Panc1 (cell line): ENCODE measurements at regions not wholly inside any gene's neighbourhood (a gene's known extent, or its start where the extent isn't known, plus 50 kb on each side); places are given as distances from the start of the nearest gene placed in this dataset.

ENCODE experiments used
- POLR2AphosphoS5 ChIP-seq: IDR thresholded peaks from 2 replicates; pipeline ENCODE4 v1.6.1; 2012; ENCODE audit warnings: mild to moderate bottlenecking, low read depth, low read length, moderate library complexity
- SIN3A ChIP-seq: IDR thresholded peaks from 2 replicates; pipeline ENCODE4 v1.6.1; 2012; ENCODE audit warnings: low read depth, mild to moderate bottlenecking, low read length, moderate library complexity, borderline replicate concordance; ENCODE audit not compliant: insufficient read depth
- TF ChIP-seq, protein P1 (sequence below): fragments of 450-650 bp; IDR thresholded peaks from 2 replicates; pipeline ENCODE4 v1.5.1; 2017; ENCODE audit warnings: mild to moderate bottlenecking

DNA sequence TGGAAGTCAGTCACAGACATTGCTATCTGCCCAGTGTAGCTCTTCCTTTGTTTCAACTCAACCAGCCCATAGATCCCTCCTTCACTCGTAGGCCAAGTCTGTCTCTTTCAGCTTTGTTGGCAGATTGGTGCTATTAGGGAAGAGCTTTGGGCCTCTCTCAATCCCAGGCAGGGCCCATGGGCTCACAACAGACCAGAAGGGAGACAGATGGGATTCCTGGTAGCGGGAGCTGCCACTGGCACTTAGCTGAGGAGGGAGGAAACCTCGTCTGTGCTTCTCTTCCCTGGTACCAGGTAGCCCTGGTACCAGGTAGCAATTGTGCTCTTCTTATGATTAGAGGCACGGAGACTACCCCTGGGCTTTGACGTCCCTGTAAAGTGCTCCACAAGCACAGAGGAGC is 592.0 kb downstream of the TYW1 start:
- TF ChIP-seq, protein P1, sequence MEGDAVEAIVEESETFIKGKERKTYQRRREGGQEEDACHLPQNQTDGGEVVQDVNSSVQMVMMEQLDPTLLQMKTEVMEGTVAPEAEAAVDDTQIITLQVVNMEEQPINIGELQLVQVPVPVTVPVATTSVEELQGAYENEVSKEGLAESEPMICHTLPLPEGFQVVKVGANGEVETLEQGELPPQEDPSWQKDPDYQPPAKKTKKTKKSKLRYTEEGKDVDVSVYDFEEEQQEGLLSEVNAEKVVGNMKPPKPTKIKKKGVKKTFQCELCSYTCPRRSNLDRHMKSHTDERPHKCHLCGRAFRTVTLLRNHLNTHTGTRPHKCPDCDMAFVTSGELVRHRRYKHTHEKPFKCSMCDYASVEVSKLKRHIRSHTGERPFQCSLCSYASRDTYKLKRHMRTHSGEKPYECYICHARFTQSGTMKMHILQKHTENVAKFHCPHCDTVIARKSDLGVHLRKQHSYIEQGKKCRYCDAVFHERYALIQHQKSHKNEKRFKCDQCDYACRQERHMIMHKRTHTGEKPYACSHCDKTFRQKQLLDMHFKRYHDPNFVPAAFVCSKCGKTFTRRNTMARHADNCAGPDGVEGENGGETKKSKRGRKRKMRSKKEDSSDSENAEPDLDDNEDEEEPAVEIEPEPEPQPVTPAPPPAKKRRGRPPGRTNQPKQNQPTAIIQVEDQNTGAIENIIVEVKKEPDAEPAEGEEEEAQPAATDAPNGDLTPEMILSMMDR, result no peak
- TF ChIP-seq POLR2AphosphoS5, result no peak
- no peak for TF ChIP-seq SIN3A
